Osteoblast (primary cell): ENCODE measurements at regions not wholly inside any gene's neighbourhood (a gene's known extent, or its start where the extent isn't known, plus 50 kb on each side); places are given as distances from the start of the nearest gene placed in this dataset. TPM values are rescaled to one million over a fixed set of nuclear protein-coding genes. Genes with fewer than 3 reads are reported as not detected.

Source experiments
- DNase-seq: peaks from one replicate; pipeline ENCODE4 v3.0.0; 2011; ENCODE audit warnings: low spot score, mixed read lengths; ENCODE audit not compliant: insufficient read length; ENCODE audit errors: missing footprints
- H2AFZ ChIP-seq: 2 replicates; pipeline ENCODE4 v1.6.0; 2011; ENCODE audit warnings: mild to moderate bottlenecking, low read length
- H3K27ac ChIP-seq: 2 replicates; pipeline ENCODE4 v1.5.1; 2011; ENCODE audit warnings: mild to moderate bottlenecking, low read depth, low read length, moderate library complexity
- H3K27me3 ChIP-seq: 2 replicates; pipeline ENCODE4 v1.6.0; 2012; ENCODE audit warnings: mild to moderate bottlenecking, control low read depth, inconsistent platforms, low read length, moderate library complexity; ENCODE audit not compliant: insufficient read depth
- H3K36me3 ChIP-seq: 2 replicates; pipeline ENCODE4 v1.5.1; 2011; ENCODE audit warnings: mild to moderate bottlenecking, low read length, control low read depth, moderate library complexity; ENCODE audit not compliant: insufficient read depth
- H3K4me1 ChIP-seq: 2 replicates; pipeline ENCODE4 v1.5.1; 2011; ENCODE audit warnings: mild to moderate bottlenecking, low read length, control low read depth, moderate library complexity; ENCODE audit not compliant: insufficient read depth
- H3K4me2 ChIP-seq: 2 replicates; pipeline ENCODE4 v1.6.0; 2011; ENCODE audit warnings: mild to moderate bottlenecking, low read length; ENCODE audit not compliant: insufficient read depth
- H3K4me3 ChIP-seq: fragments of 200-600 bp; sonication (generic); 3 replicates; pipeline ENCODE4 v1.5.1; 2012; ENCODE audit warnings: mild to moderate bottlenecking, low read length, inconsistent platforms; ENCODE audit not compliant: insufficient read depth
- H3K79me2 ChIP-seq: 2 replicates; pipeline ENCODE4 v1.6.0; 2012; ENCODE audit warnings: mild to moderate bottlenecking, low read length, control low read depth, inconsistent platforms; ENCODE audit not compliant: insufficient read depth
- H3K9me3 ChIP-seq: 2 replicates; pipeline ENCODE4 v1.5.1; 2011; ENCODE audit warnings: low read depth, low read length, control low read depth
- H4K20me1 ChIP-seq: 2 replicates; pipeline ENCODE4 v1.6.0; 2012; ENCODE audit warnings: mild to moderate bottlenecking, low read length, control low read depth; ENCODE audit not compliant: insufficient read depth
- CTCF ChIP-seq: IDR thresholded peaks from 2 replicates; pipeline ENCODE4 v1.5.1; 2011; ENCODE audit warnings: mild to moderate bottlenecking, low read depth, low read length, moderate library complexity; ENCODE audit errors: extremely low read depth
- small RNA-seq: library from RNA; depleted of rRNA; stranded (forward); fragments of <200 nt; gene quantifications from one replicate; pipeline ENCODE3, GENCODE V24; 2012

- peak; percentile 6 for DNase-seq
- Histone ChIP-seq H3K27ac (no peak overlapping the region), H3K4me1 (peaks cover 11% of the 10 kb centered on the region), H3K27me3 (no peaks in the 10 kb centered on the region), H2AFZ (no peak overlapping the region), H4K20me1 (no peaks in the 10 kb centered on the region), H3K4me3 (no peak overlapping the region), H3K9me3 (no peaks in the 10 kb centered on the region), H3K79me2 (no peaks in the 10 kb centered on the region), H3K4me2 (peak overlapping the region; percentile 48), H3K36me3 (no peaks in the 10 kb centered on the region)
- TF ChIP-seq CTCF, result no peak
Observed at GRCh38 chr11:109362059-109362458, 59.9 kb upstream of the C11orf87 start.

- Histone ChIP-seq H3K4me1 (peaks cover 11% of the 10 kb centered on the region), H3K27ac (no peak overlapping the region), H3K9me3 (no peaks in the 10 kb centered on the region), H3K4me3 (no peak overlapping the region), H3K36me3 (no peaks in the 10 kb centered on the region), H3K27me3 (no peaks in the 10 kb centered on the region), H2AFZ (no peak overlapping the region), H3K4me2 (no peak overlapping the region), H3K79me2 (no peaks in the 10 kb centered on the region), H4K20me1 (no peaks in the 10 kb centered on the region)
- peak; percentile 1 for DNase-seq
- no peak for TF ChIP-seq CTCF
Observed at GRCh38 chr11:109363682-109364081, 58.3 kb upstream of the C11orf87 start.

- H3K27me3 ChIP-seq, result no peaks in the 10 kb centered on the region
- DNase-seq, result no peak
- peaks cover 11% of the 10 kb centered on the region for H3K4me1 ChIP-seq
- H3K79me2 ChIP-seq, result no peaks in the 10 kb centered on the region
- no peaks in the 10 kb centered on the region for H4K20me1 ChIP-seq
- H3K4me3 ChIP-seq, result no peak overlapping the region
- no peaks in the 10 kb centered on the region for H3K9me3 ChIP-seq
- H2AFZ ChIP-seq, result no peak overlapping the region
- H3K4me2 ChIP-seq, result no peak overlapping the region
- no peak for TF ChIP-seq CTCF
- no peak overlapping the region for H3K27ac ChIP-seq
- no peaks in the 10 kb centered on the region for H3K36me3 ChIP-seq
Observed at GRCh38 chr11:109364851-109365250, 57.1 kb upstream of the C11orf87 start.

- Histone ChIP-seq H4K20me1 (no peaks in the 10 kb centered on the region), H3K27me3 (no peaks in the 10 kb centered on the region), H3K4me3 (no peak overlapping the region), H2AFZ (no peak overlapping the region), H3K4me2 (no peak overlapping the region), H3K36me3 (no peaks in the 10 kb centered on the region), H3K27ac (no peak overlapping the region), H3K4me1 (no peaks in the 10 kb centered on the region), H3K79me2 (no peaks in the 10 kb centered on the region), H3K9me3 (no peaks in the 10 kb centered on the region)
- no peak for TF ChIP-seq CTCF
- DNase-seq, result no peak
Observed at GRCh38 chr11:109371444-109372176, 50.4 kb upstream of the C11orf87 start.

Small RNA genes lying in the stretch of these regions (small RNA-seq; reads per million reads assigned to genes)
- gene RF00157, result not detected
- not detected for gene RNA5SP349
- gene RNU6-654P, result not detected
